Brain microvascular endothelial cell (primary cell): ENCODE measurements at regions not wholly inside any gene's neighbourhood (a gene's known extent, or its start where the extent isn't known, plus 50 kb on each side); places are given as distances from the start of the nearest gene placed in this dataset.

ENCODE experiments used
- DNase-seq: peaks from one replicate; pipeline ENCODE4 v3.0.0-alpha.2; 2020
- H3K27ac ChIP-seq: fragments of 250-450 bp; sonication (Bioruptor Pico); 2 replicates; pipeline ENCODE4 v1.5.1; 2020; ENCODE audit warnings: mild to moderate bottlenecking, moderate library complexity
- H3K27me3 ChIP-seq: fragments of 250-450 bp; sonication (Bioruptor Pico); replicated peaks from 2 replicates; pipeline ENCODE4 v1.5.1; 2020; ENCODE audit warnings: mild to moderate bottlenecking
- H3K36me3 ChIP-seq: fragments of 250-450 bp; sonication (Bioruptor Pico); replicated peaks from 2 replicates; pipeline ENCODE4 v1.5.1; 2020; ENCODE audit warnings: mild to moderate bottlenecking
- H3K4me3 ChIP-seq: 2 replicates; pipeline ENCODE4 v1.5.1; 2011; ENCODE audit warnings: low read depth, mild to moderate bottlenecking, control low read depth, low read length, moderate library complexity
- in situ Hi-C: cut with HindIII; loops from 2 replicates; pipeline ENCODE4 v1.10.0; 2017; ENCODE audit warnings: low sequenced_read_pairs, low pct_ligation_motif_present
- TF ChIP-seq, protein P1 (sequence below): IDR thresholded peaks from 2 replicates; pipeline ENCODE4 v1.5.1; 2011; ENCODE audit warnings: low read depth, mild to moderate bottlenecking, moderate library complexity, low read length, control low read depth, inconsistent platforms; ENCODE audit errors: missing control alignments

DNA sequence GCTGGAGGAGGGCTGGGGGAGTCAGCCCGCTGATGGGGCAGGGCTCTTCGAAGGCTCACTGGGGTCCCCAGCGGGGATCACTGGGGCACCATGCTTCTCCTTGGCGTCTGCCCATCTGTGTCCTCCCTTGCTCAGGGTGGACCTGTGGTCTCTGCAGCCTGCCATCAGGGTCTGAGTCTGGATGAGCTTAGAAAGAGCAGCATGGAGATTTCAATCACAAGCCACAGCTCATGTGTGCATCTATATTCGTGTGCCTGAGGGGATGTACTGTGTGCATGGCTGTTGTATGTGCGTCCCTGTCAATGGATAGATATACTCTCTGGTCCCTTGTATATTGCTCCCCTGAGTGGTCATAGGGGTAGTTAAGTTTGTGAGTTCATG, 126.6 kb upstream of the SDK2 start:
- DNase-seq: no peak
- H3K27me3 ChIP-seq: no peaks in the 10 kb centered on the region
- TF ChIP-seq, protein P1, sequence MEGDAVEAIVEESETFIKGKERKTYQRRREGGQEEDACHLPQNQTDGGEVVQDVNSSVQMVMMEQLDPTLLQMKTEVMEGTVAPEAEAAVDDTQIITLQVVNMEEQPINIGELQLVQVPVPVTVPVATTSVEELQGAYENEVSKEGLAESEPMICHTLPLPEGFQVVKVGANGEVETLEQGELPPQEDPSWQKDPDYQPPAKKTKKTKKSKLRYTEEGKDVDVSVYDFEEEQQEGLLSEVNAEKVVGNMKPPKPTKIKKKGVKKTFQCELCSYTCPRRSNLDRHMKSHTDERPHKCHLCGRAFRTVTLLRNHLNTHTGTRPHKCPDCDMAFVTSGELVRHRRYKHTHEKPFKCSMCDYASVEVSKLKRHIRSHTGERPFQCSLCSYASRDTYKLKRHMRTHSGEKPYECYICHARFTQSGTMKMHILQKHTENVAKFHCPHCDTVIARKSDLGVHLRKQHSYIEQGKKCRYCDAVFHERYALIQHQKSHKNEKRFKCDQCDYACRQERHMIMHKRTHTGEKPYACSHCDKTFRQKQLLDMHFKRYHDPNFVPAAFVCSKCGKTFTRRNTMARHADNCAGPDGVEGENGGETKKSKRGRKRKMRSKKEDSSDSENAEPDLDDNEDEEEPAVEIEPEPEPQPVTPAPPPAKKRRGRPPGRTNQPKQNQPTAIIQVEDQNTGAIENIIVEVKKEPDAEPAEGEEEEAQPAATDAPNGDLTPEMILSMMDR: no peak
- in situ Hi-C loops: no loop called here
- H3K36me3 ChIP-seq: no peaks in the 10 kb centered on the region
- no peak overlapping the region for H3K4me3 ChIP-seq
- no peak overlapping the region for H3K27ac ChIP-seq

DNA sequence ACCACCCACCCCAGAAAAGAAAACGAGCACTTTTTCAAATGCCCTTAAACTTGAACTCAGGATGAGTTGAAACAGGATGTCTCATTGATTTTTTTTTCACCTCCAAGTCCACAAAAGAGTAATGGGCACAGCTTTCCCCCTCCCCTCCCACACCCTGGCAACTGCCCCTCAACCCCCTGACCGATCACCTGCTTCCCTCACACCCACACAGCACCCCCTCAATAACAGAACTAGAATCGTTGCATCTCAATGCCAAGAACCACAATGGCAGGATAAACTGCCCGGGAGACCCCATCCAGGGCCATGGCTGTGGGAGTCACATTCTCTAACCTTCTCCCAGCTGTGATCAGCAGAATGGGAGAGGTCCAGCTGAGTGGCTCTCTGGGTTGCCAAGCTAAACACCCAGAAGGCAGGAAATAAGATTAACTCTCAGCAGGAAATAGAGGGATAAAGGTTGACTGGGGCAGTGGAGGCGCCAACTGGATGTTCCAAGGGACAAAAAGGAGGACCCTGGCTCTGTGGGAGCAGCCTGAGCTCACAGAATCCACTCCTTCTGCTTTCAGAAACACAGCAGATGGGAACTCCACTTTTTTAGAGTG, 128.0 kb upstream of the SDK2 start:
- Histone ChIP-seq H3K27ac (no peak overlapping the region), H3K4me3 (no peak overlapping the region), H3K36me3 (no peaks in the 10 kb centered on the region), H3K27me3 (no peaks in the 10 kb centered on the region)
- TF ChIP-seq, protein P1: no peak
- no peak for DNase-seq
- in situ Hi-C loops: no loop called here

DNA sequence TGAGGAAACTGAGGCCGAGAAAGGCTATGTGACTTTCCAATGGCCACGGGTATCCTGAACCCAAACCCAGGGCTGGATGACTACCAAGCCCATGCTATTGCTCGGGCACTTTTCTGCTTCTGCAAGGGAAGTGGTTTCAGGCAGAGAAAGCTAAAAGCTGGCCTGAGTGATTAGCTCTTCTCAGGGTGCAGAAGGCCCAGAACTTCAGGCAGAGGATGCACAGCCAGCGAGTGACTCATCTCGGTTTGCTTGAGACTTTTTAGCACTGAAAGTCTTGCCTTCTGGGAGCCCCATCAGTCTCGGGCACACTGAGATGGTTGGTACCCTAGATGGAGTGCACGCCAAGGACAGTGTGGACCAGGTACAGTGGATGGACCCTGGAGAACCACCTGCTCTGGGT, 129.5 kb upstream of the SDK2 start:
- no peak overlapping the region for H3K27ac ChIP-seq
- in situ Hi-C loops: no loop called here
- no peak for DNase-seq
- H3K4me3 ChIP-seq: no peak overlapping the region
- H3K27me3 ChIP-seq: no peaks in the 10 kb centered on the region
- H3K36me3 ChIP-seq: no peaks in the 10 kb centered on the region
- TF ChIP-seq, protein P1: no peak

DNA sequence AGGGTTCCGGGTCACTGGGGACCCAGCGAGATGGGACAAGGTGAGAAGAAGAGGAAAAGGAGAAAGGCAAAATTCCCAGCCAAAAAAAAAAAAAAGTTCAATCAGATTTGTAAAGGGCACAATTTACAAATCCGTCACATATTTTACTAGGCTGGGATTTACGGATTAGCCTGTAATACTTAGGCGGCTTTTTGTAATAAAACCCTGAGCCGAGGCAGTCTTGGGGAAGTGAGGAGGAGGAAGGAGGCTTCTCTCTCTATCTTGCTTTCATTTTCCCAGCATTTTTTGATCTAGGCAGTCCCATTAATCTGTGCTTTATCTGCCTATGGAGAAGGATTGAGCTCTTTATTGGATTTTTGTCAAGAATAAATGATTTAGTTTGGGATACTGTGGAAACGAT, 130.6 kb upstream of the SDK2 start:
- Histone ChIP-seq H3K36me3 (no peaks in the 10 kb centered on the region), H3K27me3 (no peaks in the 10 kb centered on the region), H3K27ac (no peak overlapping the region), H3K4me3 (no peak overlapping the region)
- DNase-seq: no peak
- TF ChIP-seq, protein P1: no peak
- in situ Hi-C loops: no loop called here

DNA sequence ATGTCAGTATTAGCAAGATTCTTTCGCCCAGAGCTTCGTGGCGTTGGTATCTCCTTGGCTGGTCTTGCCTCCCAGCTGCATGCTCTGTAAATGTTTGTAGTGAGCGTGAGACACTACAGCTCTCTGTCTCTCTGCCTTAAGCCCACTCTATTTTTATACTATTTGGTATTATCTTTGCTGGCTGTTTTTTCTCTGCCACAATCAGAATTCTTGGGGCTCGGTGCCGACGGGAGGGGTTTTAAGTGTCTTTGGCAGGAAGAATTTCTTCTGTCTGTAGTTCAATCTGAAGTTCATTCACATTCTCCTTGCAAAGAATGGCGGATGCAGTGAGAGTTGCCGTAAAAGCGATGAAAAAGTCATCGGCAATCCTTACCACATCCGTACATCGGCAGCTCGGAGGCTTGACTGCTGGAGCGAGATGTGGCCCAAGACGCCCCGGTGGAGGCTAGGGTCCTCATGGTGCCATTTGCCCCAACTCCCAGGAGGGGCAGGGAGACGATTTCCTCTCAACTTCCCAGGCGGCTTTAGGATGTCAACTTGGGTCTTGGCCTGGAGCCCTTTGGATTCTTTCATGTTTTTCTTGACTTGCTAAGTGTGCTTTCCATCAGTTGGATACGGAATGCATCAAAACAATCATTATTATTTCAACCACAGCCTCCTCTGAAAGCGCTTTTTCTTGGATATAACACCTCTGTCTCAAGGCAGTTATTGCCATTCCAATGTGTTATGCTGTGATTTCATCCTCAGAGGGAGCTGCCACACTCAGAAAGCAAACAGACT, 132.3 kb upstream of the SDK2 start:
- Histone ChIP-seq H3K36me3 (no peaks in the 10 kb centered on the region), H3K27me3 (no peaks in the 10 kb centered on the region), H3K27ac (no peak overlapping the region), H3K4me3 (no peak overlapping the region)
- TF ChIP-seq, protein P1: no peak
- no peak for DNase-seq
- in situ Hi-C loops: no loop called here

DNA sequence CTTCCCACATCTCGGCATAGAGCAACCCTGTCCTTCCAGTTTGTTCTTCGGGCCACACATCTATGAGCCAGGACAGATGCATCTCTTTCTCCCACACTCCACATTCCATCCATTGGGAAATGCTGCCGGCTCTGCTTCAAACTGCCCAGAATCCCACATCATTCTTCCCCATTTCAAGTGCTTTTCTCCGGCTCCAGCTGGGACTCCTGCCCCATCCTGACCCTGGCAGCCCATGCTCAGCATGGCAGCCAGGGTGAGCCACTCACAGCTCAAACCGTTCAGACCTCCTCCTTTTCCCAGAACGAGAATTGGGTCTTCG, 132.8 kb upstream of the SDK2 start:
- no peak for DNase-seq
- in situ Hi-C loops: no loop called here
- Histone ChIP-seq H3K36me3 (no peaks in the 10 kb centered on the region), H3K27me3 (no peaks in the 10 kb centered on the region), H3K4me3 (no peak overlapping the region), H3K27ac (no peak overlapping the region)
- TF ChIP-seq, protein P1: no peak
